ENCODE measurements at regions not wholly inside any gene's neighbourhood (a gene's known extent, or its start where the extent isn't known, plus 50 kb on each side); places are given as distances from the start of the nearest gene placed in this dataset.

DNA sequence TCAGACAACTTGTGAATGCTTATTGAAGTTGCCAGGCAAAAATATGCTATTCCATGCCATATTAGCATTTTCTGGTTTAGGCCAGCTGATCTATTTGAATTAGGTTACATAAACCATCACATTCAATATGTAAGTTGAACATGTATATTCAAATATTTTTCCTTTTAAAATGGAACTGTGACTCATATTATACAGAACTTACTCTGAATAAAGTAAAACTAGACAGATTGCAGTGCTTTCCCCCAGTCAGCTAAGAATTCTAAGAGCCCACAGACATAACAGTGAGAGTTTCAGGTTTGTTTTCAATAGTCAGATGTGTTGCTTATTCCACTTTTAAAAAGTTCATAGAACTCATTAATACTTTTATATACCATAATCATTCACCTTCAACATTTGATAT is 119.8 kb downstream of the MGST1 start:
- TF ChIP-seq, protein P1, sequence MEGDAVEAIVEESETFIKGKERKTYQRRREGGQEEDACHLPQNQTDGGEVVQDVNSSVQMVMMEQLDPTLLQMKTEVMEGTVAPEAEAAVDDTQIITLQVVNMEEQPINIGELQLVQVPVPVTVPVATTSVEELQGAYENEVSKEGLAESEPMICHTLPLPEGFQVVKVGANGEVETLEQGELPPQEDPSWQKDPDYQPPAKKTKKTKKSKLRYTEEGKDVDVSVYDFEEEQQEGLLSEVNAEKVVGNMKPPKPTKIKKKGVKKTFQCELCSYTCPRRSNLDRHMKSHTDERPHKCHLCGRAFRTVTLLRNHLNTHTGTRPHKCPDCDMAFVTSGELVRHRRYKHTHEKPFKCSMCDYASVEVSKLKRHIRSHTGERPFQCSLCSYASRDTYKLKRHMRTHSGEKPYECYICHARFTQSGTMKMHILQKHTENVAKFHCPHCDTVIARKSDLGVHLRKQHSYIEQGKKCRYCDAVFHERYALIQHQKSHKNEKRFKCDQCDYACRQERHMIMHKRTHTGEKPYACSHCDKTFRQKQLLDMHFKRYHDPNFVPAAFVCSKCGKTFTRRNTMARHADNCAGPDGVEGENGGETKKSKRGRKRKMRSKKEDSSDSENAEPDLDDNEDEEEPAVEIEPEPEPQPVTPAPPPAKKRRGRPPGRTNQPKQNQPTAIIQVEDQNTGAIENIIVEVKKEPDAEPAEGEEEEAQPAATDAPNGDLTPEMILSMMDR (conservative IDR thresholded peaks at IDR 0.05 in 1 of 2, IDR thresholded peaks at IDR 0.05 in 1 of 2; ENCODE audit: extremely low read depth in 1 of 2, insufficient read depth in 1 of 2, low read depth in 1 of 2, low read length in 2 of 2), result no peak
- TF ChIP-seq EZH2 (IDR thresholded peaks at IDR 0.05; ENCODE audit: borderline replicate concordance, low read length), result no peak
